Loucy (cell line): ENCODE measurements at regions not wholly inside any gene's neighbourhood (a gene's known extent, or its start where the extent isn't known, plus 50 kb on each side); places are given as distances from the start of the nearest gene placed in this dataset.

ENCODE experiments used
- H2AFZ ChIP-seq: fragments of 200-600 bp; sonication (generic); 2 replicates; pipeline ENCODE4 v1.6.0; 2016; ENCODE audit warnings: antibody characterized with exemption, mild to moderate bottlenecking, low read length, moderate library complexity
- H3F3A ChIP-seq: fragments of 200-600 bp; 2 replicates; pipeline ENCODE4 v1.6.0; 2016; ENCODE audit warnings: antibody characterized with exemption, low read depth, mild to moderate bottlenecking
- H3K27me3 ChIP-seq: fragments of 200-600 bp; sonication (generic); 2 replicates; pipeline ENCODE4 v1.6.1; 2014; ENCODE audit warnings: low read length, mild to moderate bottlenecking; ENCODE audit not compliant: insufficient read depth, poor library complexity, severe bottlenecking
- H3K36me3 ChIP-seq: fragments of 200-600 bp; sonication (generic); 2 replicates; pipeline ENCODE4 v1.6.1; 2016; ENCODE audit warnings: low read length; ENCODE audit not compliant: insufficient read depth
- H3K4me1 ChIP-seq: fragments of 200-600 bp; sonication (generic); 2 replicates; pipeline ENCODE4 v1.5.1; 2014; ENCODE audit warnings: low read length, mild to moderate bottlenecking; ENCODE audit not compliant: insufficient read depth, poor library complexity, severe bottlenecking
- H3K4me2 ChIP-seq: fragments of 200-600 bp; sonication (generic); 2 replicates; pipeline ENCODE4 v1.6.0; 2014; ENCODE audit warnings: antibody characterized with exemption, low read length, low read depth, mild to moderate bottlenecking; ENCODE audit not compliant: poor library complexity, severe bottlenecking
- H3K4me3 ChIP-seq: fragments of 200-600 bp; sonication (generic); 2 replicates; pipeline ENCODE4 v1.5.1; 2014; ENCODE audit warnings: low read length, mild to moderate bottlenecking, mixed read lengths; ENCODE audit not compliant: poor library complexity, severe bottlenecking
- H3K79me2 ChIP-seq: fragments of 200-600 bp; sonication (generic); 2 replicates; pipeline ENCODE4 v1.6.1; 2014; ENCODE audit warnings: low read length; ENCODE audit not compliant: insufficient read depth
- H3K9ac ChIP-seq: fragments of 200-600 bp; sonication (generic); 2 replicates; pipeline ENCODE4 v1.6.0; 2014; ENCODE audit warnings: mild to moderate bottlenecking, low read depth, low read length, moderate library complexity; ENCODE audit not compliant: poor library complexity, severe bottlenecking
- H3K9me2 ChIP-seq: fragments of 200-600 bp; sonication (generic); replicated peaks from 2 replicates; pipeline ENCODE4 v1.6.1; 2016; ENCODE audit warnings: low read depth, low read length, mixed read lengths
- H3K9me3 ChIP-seq: fragments of 200-600 bp; sonication (generic); 2 replicates; pipeline ENCODE4 v1.6.1; 2014; ENCODE audit warnings: mild to moderate bottlenecking, antibody characterized with exemption, low read length, low read depth; ENCODE audit not compliant: insufficient read depth
- H4K20me1 ChIP-seq: fragments of 200-600 bp; sonication (generic); 2 replicates; pipeline ENCODE4 v1.6.0; 2014; ENCODE audit warnings: antibody characterized with exemption, low read length, mild to moderate bottlenecking; ENCODE audit not compliant: insufficient read depth, poor library complexity, severe bottlenecking
- EZH2phosphoT487 ChIP-seq: fragments of 200-600 bp; IDR thresholded peaks from 2 replicates; pipeline ENCODE4 v1.6.1; 2018; ENCODE audit warnings: antibody characterized with exemption, mild to moderate bottlenecking, moderate library complexity, borderline replicate concordance
- TF ChIP-seq, protein P1 (sequence below): fragments of 200-600 bp; sonication (generic); conservative IDR thresholded peaks from 2 replicates; pipeline ENCODE4 v1.5.1; 2014; ENCODE audit warnings: mild to moderate bottlenecking, antibody characterized with exemption, low read length

DNA sequence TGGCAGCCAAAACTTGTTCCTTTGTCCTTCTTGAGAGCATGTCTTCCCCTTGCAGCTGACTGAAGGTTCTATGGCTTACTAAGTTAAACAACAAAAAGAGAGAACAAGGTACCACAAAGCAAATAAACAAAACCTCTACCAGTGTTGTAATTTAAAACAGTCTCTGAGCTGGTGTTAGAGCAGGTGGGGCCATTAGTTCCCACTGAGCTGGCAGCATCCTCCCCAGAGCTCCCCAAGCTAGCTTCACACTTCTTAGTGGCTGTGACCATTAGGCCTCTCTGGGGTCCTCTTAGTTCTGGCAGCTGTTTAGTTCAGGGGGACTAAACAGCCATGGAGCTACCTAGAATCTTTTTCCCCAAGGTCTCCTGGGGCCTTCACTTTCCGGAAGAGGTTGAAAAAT is 128.6 kb upstream of the ELL2 start:
- Histone ChIP-seq H3K9ac (no peak overlapping the region), H3K4me1 (peaks cover 14% of the 10 kb centered on the region), H3F3A (no peaks in the 10 kb centered on the region), H3K4me2 (no peak overlapping the region), H3K9me2 (no peaks in the 10 kb centered on the region), H3K4me3 (no peak overlapping the region), H4K20me1 (no peaks in the 10 kb centered on the region), H3K9me3 (no peaks in the 10 kb centered on the region), H3K79me2 (no peaks in the 10 kb centered on the region), H3K36me3 (no peaks in the 10 kb centered on the region), H2AFZ (peak overlapping the region; percentile 77), H3K27me3 (no peaks in the 10 kb centered on the region)
- no peak for TF ChIP-seq EZH2phosphoT487
- TF ChIP-seq, protein P1, sequence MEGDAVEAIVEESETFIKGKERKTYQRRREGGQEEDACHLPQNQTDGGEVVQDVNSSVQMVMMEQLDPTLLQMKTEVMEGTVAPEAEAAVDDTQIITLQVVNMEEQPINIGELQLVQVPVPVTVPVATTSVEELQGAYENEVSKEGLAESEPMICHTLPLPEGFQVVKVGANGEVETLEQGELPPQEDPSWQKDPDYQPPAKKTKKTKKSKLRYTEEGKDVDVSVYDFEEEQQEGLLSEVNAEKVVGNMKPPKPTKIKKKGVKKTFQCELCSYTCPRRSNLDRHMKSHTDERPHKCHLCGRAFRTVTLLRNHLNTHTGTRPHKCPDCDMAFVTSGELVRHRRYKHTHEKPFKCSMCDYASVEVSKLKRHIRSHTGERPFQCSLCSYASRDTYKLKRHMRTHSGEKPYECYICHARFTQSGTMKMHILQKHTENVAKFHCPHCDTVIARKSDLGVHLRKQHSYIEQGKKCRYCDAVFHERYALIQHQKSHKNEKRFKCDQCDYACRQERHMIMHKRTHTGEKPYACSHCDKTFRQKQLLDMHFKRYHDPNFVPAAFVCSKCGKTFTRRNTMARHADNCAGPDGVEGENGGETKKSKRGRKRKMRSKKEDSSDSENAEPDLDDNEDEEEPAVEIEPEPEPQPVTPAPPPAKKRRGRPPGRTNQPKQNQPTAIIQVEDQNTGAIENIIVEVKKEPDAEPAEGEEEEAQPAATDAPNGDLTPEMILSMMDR, result no peak

DNA sequence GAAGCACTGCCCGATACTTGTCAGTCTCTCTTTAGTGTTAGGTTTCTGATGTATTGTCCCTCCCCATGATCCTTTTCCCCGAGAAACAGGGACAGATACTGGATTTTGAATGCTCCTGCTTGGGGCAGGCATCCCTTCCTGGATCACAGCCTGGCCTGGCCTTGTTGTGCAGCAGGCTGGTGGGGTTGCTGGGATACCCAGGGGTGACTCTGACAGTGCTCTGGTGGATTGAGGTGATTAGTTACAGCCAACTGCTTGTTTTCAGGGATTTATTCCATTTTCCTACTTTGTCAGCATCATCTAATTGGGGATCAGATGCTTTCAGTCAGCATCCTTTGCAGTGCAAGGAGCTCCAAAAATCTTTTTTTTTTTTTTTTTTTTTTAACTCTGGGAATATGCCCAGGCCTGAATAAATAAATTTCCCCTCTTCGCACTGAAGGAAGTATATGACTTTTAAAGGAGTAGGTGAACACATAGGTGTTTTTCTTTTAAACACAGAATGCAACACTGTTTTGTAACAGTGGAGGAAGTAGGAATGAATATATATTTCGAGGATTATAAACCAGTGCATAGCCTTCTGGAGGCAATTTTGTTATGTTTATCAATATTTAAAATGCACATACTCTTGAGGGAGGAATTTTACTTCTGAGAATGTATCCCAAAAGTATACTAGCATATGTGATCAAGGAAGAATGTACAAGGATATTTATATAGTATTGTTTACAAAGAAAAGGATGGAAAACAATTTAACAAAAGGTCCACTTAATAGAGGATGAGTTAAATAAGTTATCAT is 127.3 kb upstream of the ELL2 start:
- Histone ChIP-seq H3K36me3 (no peaks in the 10 kb centered on the region), H4K20me1 (no peaks in the 10 kb centered on the region), H3K4me3 (no peak overlapping the region), H3K27me3 (no peaks in the 10 kb centered on the region), H3F3A (no peaks in the 10 kb centered on the region), H3K79me2 (no peaks in the 10 kb centered on the region), H3K9me2 (no peaks in the 10 kb centered on the region), H3K4me1 (peaks cover 15% of the 10 kb centered on the region), H3K9me3 (no peaks in the 10 kb centered on the region), H3K9ac (no peak overlapping the region), H3K4me2 (no peak overlapping the region), H2AFZ (peak overlapping the region; percentile 58; the same call in 1 of the 2 replicates)
- TF ChIP-seq, protein P1, result no peak
- no peak for TF ChIP-seq EZH2phosphoT487

DNA sequence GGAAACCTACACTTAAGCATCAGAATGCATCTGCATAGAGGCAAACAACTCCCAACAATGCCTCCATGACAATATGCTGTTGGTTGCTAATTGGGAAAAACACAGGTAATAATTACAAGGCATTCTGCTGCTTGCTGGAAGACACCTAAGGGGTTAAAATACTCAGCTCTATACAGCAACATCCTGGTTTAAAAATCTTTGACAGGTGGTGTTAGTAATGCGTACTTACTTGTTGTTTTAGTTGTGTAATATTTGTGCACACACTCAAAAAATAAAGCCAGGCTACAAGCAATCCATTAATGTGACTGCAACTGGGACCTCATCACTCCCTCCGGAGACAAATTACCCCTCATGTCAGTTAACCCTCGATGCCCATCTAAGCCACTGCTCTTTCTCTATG is 126.3 kb upstream of the ELL2 start:
- H3K36me3 ChIP-seq, result no peaks in the 10 kb centered on the region
- no peak for TF ChIP-seq EZH2phosphoT487
- TF ChIP-seq, protein P1, result no peak
- no peak overlapping the region for H3K4me3 ChIP-seq
- H3F3A ChIP-seq, result no peaks in the 10 kb centered on the region
- H3K79me2 ChIP-seq, result no peaks in the 10 kb centered on the region
- no peak overlapping the region for H3K9ac ChIP-seq
- no peaks in the 10 kb centered on the region for H3K9me3 ChIP-seq
- H3K4me2 ChIP-seq, result no peak overlapping the region
- peaks cover 24% of the 10 kb centered on the region for H3K4me1 ChIP-seq
- H3K27me3 ChIP-seq, result no peaks in the 10 kb centered on the region
- no peaks in the 10 kb centered on the region for H3K9me2 ChIP-seq
- no peaks in the 10 kb centered on the region for H4K20me1 ChIP-seq
- H2AFZ ChIP-seq, result peak overlapping the region; percentile 58; the same call in 1 of the 2 replicates
